ENCODE measurements at regions not wholly inside any gene's neighbourhood (a gene's known extent, or its start where the extent isn't known, plus 50 kb on each side); places are given as distances from the start of the nearest gene placed in this dataset.

- Histone ChIP-seq H3K4me3 (ENCODE audit: control insufficient read depth in 1 of 2, extremely low read depth in 1 of 2, low read length in 1 of 2) (no peak overlapping the region), H3K36me3 (ENCODE audit: control insufficient read depth in 2 of 2, extremely low read depth in 1 of 2, insufficient read depth in 1 of 2, low read length in 1 of 2) (no peaks in the 10 kb centered on the region), H3K4me1 (ENCODE audit: control insufficient read depth in 1 of 2, extremely low read depth in 1 of 2, insufficient read depth in 2 of 2, low read length in 2 of 2) (no peaks in the 10 kb centered on the region), H3K27ac (ENCODE audit: low read length) (no peak overlapping the region), H3K27me3 (replicated peaks in 1 of 2; ENCODE audit: control insufficient read depth in 2 of 2, extremely low read depth in 1 of 2, insufficient read depth in 2 of 2, low read length in 1 of 2) (peaks cover 0 to 2% of the 10 kb centered on the region in 2 experiments), H3K9me3 (no peaks in the 10 kb centered on the region)
- ATAC-seq (replicated peaks in 1 of 4) (no peak), DNase-seq (no peak)
- ChIA-PET POLR2A (no interaction called here), CTCF (no interaction called here)
- Mint-ChIP-seq H3K4me3 (no peak overlapping the region), H3K36me3 (no peaks in the 10 kb centered on the region), H3K4me1 (no peaks in the 10 kb centered on the region), H3K27me3 (no peaks in the 10 kb centered on the region), H3K9me3 (peaks cover 2 to 9% (median 4%) of the 10 kb centered on the region in 3 donors), H3K27ac (no peak overlapping the region)
- 100% methylated on average over 1 of the region's 2 CpGs for WGBS (ENCODE audit: insufficient coverage)
Measured at GRCh38 chr16:52234626-52235025, 312.3 kb downstream of the TOX3 start.

DNA sequence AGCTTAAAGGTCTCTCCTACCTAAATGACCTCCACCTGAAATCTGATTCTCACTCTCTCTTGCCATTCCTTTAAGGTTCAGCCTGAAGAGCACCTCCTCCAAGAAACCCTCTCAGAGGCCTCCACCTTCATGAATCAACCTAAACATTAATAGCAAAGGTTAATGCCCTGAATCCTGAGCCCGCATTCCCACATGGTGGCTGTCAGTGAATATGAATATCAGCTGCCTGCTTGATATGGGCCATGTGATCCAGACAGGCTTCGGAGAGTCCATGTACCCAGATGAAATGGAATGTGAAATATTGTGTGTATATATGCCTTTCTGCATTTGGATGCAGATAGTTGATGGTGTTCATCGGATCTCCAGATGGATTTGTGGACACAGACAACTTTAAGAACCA is 317.5 kb downstream of the TOX3 start:
- H3K36me3 ChIP-seq (ENCODE audit: control insufficient read depth in 2 of 2, extremely low read depth in 1 of 2, insufficient read depth in 1 of 2, low read length in 1 of 2) = no peaks in the 10 kb centered on the region
- H3K4me1 Mint-ChIP-seq = no peaks in the 10 kb centered on the region
- H3K9me3 Mint-ChIP-seq = peaks cover 4 to 8% (median 5%) of the 10 kb centered on the region in 3 donors
- no peaks in the 10 kb centered on the region for H3K36me3 Mint-ChIP-seq
- WGBS (ENCODE audit: insufficient coverage) = 100% methylated on average over 2 of the region's 3 CpGs
- no peaks in the 10 kb centered on the region for H3K27me3 Mint-ChIP-seq
- H3K4me3 Mint-ChIP-seq = no peak overlapping the region
- POLR2A ChIA-PET = no interaction called here
- DNase-seq = no peak
- H3K4me3 ChIP-seq (ENCODE audit: control insufficient read depth in 1 of 2, extremely low read depth in 1 of 2, low read length in 1 of 2) = no peak overlapping the region
- CTCF ChIA-PET = no interaction called here
- H3K9me3 ChIP-seq = no peaks in the 10 kb centered on the region
- H3K27ac Mint-ChIP-seq = no peak overlapping the region
- peaks cover 0 to 2% of the 10 kb centered on the region in 2 experiments for H3K27me3 ChIP-seq (replicated peaks in 1 of 2; ENCODE audit: control insufficient read depth in 2 of 2, extremely low read depth in 1 of 2, insufficient read depth in 2 of 2, low read length in 1 of 2)
- ATAC-seq (replicated peaks in 1 of 4) = no peak
- H3K27ac ChIP-seq (ENCODE audit: low read length) = no peak overlapping the region
- H3K4me1 ChIP-seq (ENCODE audit: control insufficient read depth in 1 of 2, extremely low read depth in 1 of 2, insufficient read depth in 2 of 2, low read length in 2 of 2) = no peaks in the 10 kb centered on the region

DNA sequence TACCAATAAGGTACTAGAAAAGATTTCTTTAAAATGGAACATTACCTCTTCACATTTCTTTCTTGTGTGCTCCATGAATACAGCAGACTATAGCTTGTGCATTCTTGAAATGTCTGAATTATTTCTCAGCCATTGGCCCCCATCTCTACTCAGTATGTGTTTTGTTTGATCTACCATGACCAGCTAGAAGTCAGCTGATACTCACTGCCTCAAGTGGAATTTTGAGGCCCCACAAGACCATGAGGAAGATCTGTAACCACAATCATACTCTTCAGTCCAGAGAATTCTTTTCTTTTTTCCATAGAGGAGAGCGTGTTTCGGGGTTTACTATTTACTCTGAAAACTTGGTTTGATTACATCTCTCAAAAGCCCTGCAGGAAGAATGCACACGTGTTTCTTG is 319.1 kb downstream of the TOX3 start:
- H3K36me3 Mint-ChIP-seq = no peaks in the 10 kb centered on the region
- Histone ChIP-seq H3K4me3 (ENCODE audit: control insufficient read depth in 1 of 2, extremely low read depth in 1 of 2, low read length in 1 of 2) (no peak overlapping the region), H3K27ac (ENCODE audit: low read length) (no peak overlapping the region), H3K36me3 (ENCODE audit: control insufficient read depth in 2 of 2, extremely low read depth in 1 of 2, insufficient read depth in 1 of 2, low read length in 1 of 2) (no peaks in the 10 kb centered on the region), H3K4me1 (ENCODE audit: control insufficient read depth in 1 of 2, extremely low read depth in 1 of 2, insufficient read depth in 2 of 2, low read length in 2 of 2) (no peaks in the 10 kb centered on the region), H3K27me3 (replicated peaks in 1 of 2; ENCODE audit: control insufficient read depth in 2 of 2, extremely low read depth in 1 of 2, insufficient read depth in 2 of 2, low read length in 1 of 2) (peaks cover 0 to under 1% of the 10 kb centered on the region in 2 experiments), H3K9me3 (no peaks in the 10 kb centered on the region)
- H3K4me3 Mint-ChIP-seq = no peak overlapping the region
- no peak overlapping the region for H3K27ac Mint-ChIP-seq
- no CpG with 5 or more reads among the region's 3 CpGs for WGBS (ENCODE audit: insufficient coverage)
- ATAC-seq (replicated peaks in 1 of 4) = no peak
- POLR2A ChIA-PET = no interaction called here
- CTCF ChIA-PET = no interaction called here
- H3K27me3 Mint-ChIP-seq = no peaks in the 10 kb centered on the region
- H3K4me1 Mint-ChIP-seq = no peaks in the 10 kb centered on the region
- peaks cover 4 to 5% (median 4%) of the 10 kb centered on the region in 3 donors for H3K9me3 Mint-ChIP-seq
- no peak for DNase-seq

- WGBS (ENCODE audit: insufficient coverage) = no CpG with 5 or more reads among the region's 4 CpGs
- POLR2A ChIA-PET = no interaction called here
- Mint-ChIP-seq H3K9me3 (peaks cover 2 to 22% (median 15%) of the 10 kb centered on the region in 3 donors), H3K27ac (no peak overlapping the region), H3K4me1 (no peaks in the 10 kb centered on the region), H3K27me3 (no peaks in the 10 kb centered on the region), H3K4me3 (no peak overlapping the region), H3K36me3 (no peaks in the 10 kb centered on the region)
- no peaks in the 10 kb centered on the region for H3K9me3 ChIP-seq
- CTCF ChIA-PET = no interaction called here
- H3K4me1 ChIP-seq (ENCODE audit: control insufficient read depth in 1 of 2, extremely low read depth in 1 of 2, insufficient read depth in 2 of 2, low read length in 2 of 2) = no peaks in the 10 kb centered on the region
- H3K4me3 ChIP-seq (ENCODE audit: control insufficient read depth in 1 of 2, extremely low read depth in 1 of 2, low read length in 1 of 2) = no peak overlapping the region
- H3K27ac ChIP-seq (ENCODE audit: low read length) = no peak overlapping the region
- DNase-seq = no peak
- no peaks in the 10 kb centered on the region for H3K27me3 ChIP-seq (replicated peaks in 1 of 2; ENCODE audit: control insufficient read depth in 2 of 2, extremely low read depth in 1 of 2, insufficient read depth in 2 of 2, low read length in 1 of 2)
- no peaks in the 10 kb centered on the region for H3K36me3 ChIP-seq (ENCODE audit: control insufficient read depth in 2 of 2, extremely low read depth in 1 of 2, insufficient read depth in 1 of 2, low read length in 1 of 2)
- ATAC-seq (replicated peaks in 1 of 4) = no peak
Measured at GRCh38 chr16:52212841-52213240, 334.1 kb downstream of the TOX3 start.

DNA sequence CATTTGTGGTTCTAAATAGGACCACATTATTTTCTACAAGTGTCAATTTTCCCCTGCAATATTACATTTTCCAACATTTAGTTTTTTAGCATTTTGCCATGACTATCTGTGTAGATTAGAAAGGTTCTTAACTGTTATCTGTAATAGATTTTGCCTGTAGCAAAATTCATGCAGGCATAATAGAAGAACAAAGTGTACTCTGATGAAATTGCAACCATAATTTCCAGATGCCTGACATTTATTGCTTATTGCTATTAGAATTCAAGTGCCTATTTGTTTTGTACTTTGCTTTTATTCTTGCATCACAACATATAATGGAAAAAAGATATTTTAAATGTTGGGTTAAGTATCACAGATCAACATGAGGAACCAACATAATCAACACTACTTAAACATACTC is 337.7 kb downstream of the TOX3 start:
- Histone ChIP-seq H3K27ac (ENCODE audit: low read length) (no peak overlapping the region), H3K27me3 (replicated peaks in 1 of 2; ENCODE audit: control insufficient read depth in 2 of 2, extremely low read depth in 1 of 2, insufficient read depth in 2 of 2, low read length in 1 of 2) (no peaks in the 10 kb centered on the region), H3K36me3 (ENCODE audit: control insufficient read depth in 2 of 2, extremely low read depth in 1 of 2, insufficient read depth in 1 of 2, low read length in 1 of 2) (no peaks in the 10 kb centered on the region), H3K4me3 (ENCODE audit: control insufficient read depth in 1 of 2, extremely low read depth in 1 of 2, low read length in 1 of 2) (no peak overlapping the region), H3K4me1 (ENCODE audit: control insufficient read depth in 1 of 2, extremely low read depth in 1 of 2, insufficient read depth in 2 of 2, low read length in 2 of 2) (no peaks in the 10 kb centered on the region), H3K9me3 (no peaks in the 10 kb centered on the region)
- POLR2A ChIA-PET = interaction anchor here in 1 of 2 donors (0.7 kb wide), 1 partner anchor 46 kb away, joined by 3 read pairs; no protein-coding TSS in a partner anchor
- H3K36me3 Mint-ChIP-seq = no peaks in the 10 kb centered on the region
- ATAC-seq (replicated peaks in 1 of 4) (no peak), DNase-seq (no peak)
- H3K4me3 Mint-ChIP-seq = no peak overlapping the region
- CTCF ChIA-PET = no interaction called here
- no peaks in the 10 kb centered on the region for H3K4me1 Mint-ChIP-seq
- no peak overlapping the region for H3K27ac Mint-ChIP-seq
- H3K27me3 Mint-ChIP-seq = no peaks in the 10 kb centered on the region
- H3K9me3 Mint-ChIP-seq = peaks cover 2 to 13% (median 6%) of the 10 kb centered on the region in 3 donors

GRCh38 chr16:52203096-52203495 is 343.8 kb downstream of the TOX3 start:
- Mint-ChIP-seq H3K4me3 (no peak overlapping the region), H3K27ac (no peak overlapping the region), H3K9me3 (peaks cover 0 to 4% (median 0%) of the 10 kb centered on the region in 3 donors), H3K36me3 (no peaks in the 10 kb centered on the region), H3K27me3 (no peaks in the 10 kb centered on the region), H3K4me1 (no peaks in the 10 kb centered on the region)
- DNase-seq (no peak), ATAC-seq (replicated peaks in 1 of 4) (no peak)
- no peak overlapping the region for H3K27ac ChIP-seq (ENCODE audit: low read length)
- ChIA-PET CTCF (no interaction called here), POLR2A (no interaction called here)
- no peaks in the 10 kb centered on the region for H3K9me3 ChIP-seq
- H3K36me3 ChIP-seq (ENCODE audit: control insufficient read depth in 2 of 2, extremely low read depth in 1 of 2, insufficient read depth in 1 of 2, low read length in 1 of 2) = no peaks in the 10 kb centered on the region
- H3K4me1 ChIP-seq (ENCODE audit: control insufficient read depth in 1 of 2, extremely low read depth in 1 of 2, insufficient read depth in 2 of 2, low read length in 2 of 2) = no peaks in the 10 kb centered on the region
- no peaks in the 10 kb centered on the region for H3K27me3 ChIP-seq (replicated peaks in 1 of 2; ENCODE audit: control insufficient read depth in 2 of 2, extremely low read depth in 1 of 2, insufficient read depth in 2 of 2, low read length in 1 of 2)
- H3K4me3 ChIP-seq (ENCODE audit: control insufficient read depth in 1 of 2, extremely low read depth in 1 of 2, low read length in 1 of 2) = no peak overlapping the region

DNA sequence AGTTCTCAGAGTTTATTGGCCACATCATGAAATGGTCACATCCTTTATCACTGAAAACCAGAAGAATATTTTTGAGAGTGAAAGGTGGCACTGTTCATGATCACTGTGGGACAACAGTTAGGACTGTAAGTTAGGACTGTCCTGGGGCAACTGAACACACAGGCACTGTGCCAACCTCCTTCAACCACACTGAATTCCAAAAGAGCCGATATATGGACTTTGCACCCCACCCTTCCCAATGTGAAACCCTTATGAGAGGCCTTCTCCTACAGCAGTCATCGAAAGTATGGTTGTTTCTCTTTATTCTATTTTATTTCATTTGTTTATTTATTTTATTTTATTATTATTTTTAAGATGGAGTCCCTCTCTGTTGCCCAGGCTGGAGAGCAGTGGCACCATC is 353.5 kb downstream of the TOX3 start:
- no CpG with 5 or more reads among the region's 2 CpGs for WGBS (ENCODE audit: insufficient coverage)
- Histone ChIP-seq H3K27me3 (replicated peaks in 1 of 2; ENCODE audit: control insufficient read depth in 2 of 2, extremely low read depth in 1 of 2, insufficient read depth in 2 of 2, low read length in 1 of 2) (no peaks in the 10 kb centered on the region), H3K4me3 (ENCODE audit: control insufficient read depth in 1 of 2, extremely low read depth in 1 of 2, low read length in 1 of 2) (no peak overlapping the region), H3K4me1 (ENCODE audit: control insufficient read depth in 1 of 2, extremely low read depth in 1 of 2, insufficient read depth in 2 of 2, low read length in 2 of 2) (no peaks in the 10 kb centered on the region), H3K9me3 (no peaks in the 10 kb centered on the region), H3K36me3 (ENCODE audit: control insufficient read depth in 2 of 2, extremely low read depth in 1 of 2, insufficient read depth in 1 of 2, low read length in 1 of 2) (no peaks in the 10 kb centered on the region), H3K27ac (ENCODE audit: low read length) (no peak overlapping the region)
- ChIA-PET POLR2A (no interaction called here), CTCF (no interaction called here)
- H3K4me3 Mint-ChIP-seq = no peak overlapping the region
- DNase-seq = no peak
- no peaks in the 10 kb centered on the region for H3K27me3 Mint-ChIP-seq
- H3K36me3 Mint-ChIP-seq = no peaks in the 10 kb centered on the region
- H3K27ac Mint-ChIP-seq = no peak overlapping the region
- no peak for ATAC-seq (replicated peaks in 1 of 4)
- H3K9me3 Mint-ChIP-seq = no peaks in the 10 kb centered on the region
- H3K4me1 Mint-ChIP-seq = peaks cover 0 to 2% (median 0%) of the 10 kb centered on the region in 3 donors
